H1 (cell line): ENCODE measurements at regions not wholly inside any gene's neighbourhood (a gene's known extent, or its start where the extent isn't known, plus 50 kb on each side); places are given as distances from the start of the nearest gene placed in this dataset.

ENCODE experiments used
- CTCF ChIA-PET: fragments of 300-600 bp; sonication (Branson Sonifier 250); formaldehyde crosslinking; loops from one replicate; lab custom pipeline; 2021; ENCODE audit not compliant: partially characterized antibody; lab: Charles Lee
- POLR2A ChIA-PET: fragments of 300-600 bp; sonication (Branson Sonifier 250); formaldehyde crosslinking; loops from one replicate; lab custom pipeline; 2021; ENCODE audit warnings: inconsistent platforms; ENCODE audit not compliant: partially characterized antibody; lab: Charles Lee
- DNase-seq, 2 experiments: peaks; one replicate each; pipeline versions ENCODE4 v3.0.0 to v3.0.0-alpha.2; 2010 to 2022; ENCODE audit warnings: low spot score in 2 of 2, low read depth in 1 of 2, mixed read lengths in 1 of 2
- FAIRE-seq: peaks from 2 replicates; lab custom pipeline; 2011; peaks lifted over from hg19 to GRCh38; lab: Jason Lieb, UNC
- H2AFZ ChIP-seq: 2 replicates; pipeline ENCODE4 v1.8.1; 2012; ENCODE audit warnings: low read length, inconsistent platforms
- H2AK5ac ChIP-seq: 2 replicates; pipeline ENCODE4 v1.6.1; 2013; ENCODE audit warnings: low read depth, low read length
- H2BK120ac ChIP-seq: replicated peaks from 2 replicates; pipeline ENCODE3; 2013; ENCODE audit warnings: low read depth, low read length, inconsistent platforms
- H2BK12ac ChIP-seq: 2 replicates; pipeline ENCODE4 v1.6.1; 2013; ENCODE audit warnings: low read depth, low read length
- H2BK15ac ChIP-seq: 2 replicates; pipeline ENCODE4 v1.6.1; 2013; ENCODE audit warnings: low read length
- H2BK20ac ChIP-seq: 2 replicates; pipeline ENCODE4 v1.6.1; 2013; ENCODE audit warnings: low read length
- H2BK5ac ChIP-seq: 2 replicates; pipeline ENCODE4 v1.6.1; 2013; ENCODE audit warnings: low read depth, low read length
- H3K14ac ChIP-seq: 2 replicates; pipeline ENCODE4 v1.6.1; 2013; ENCODE audit warnings: inconsistent platforms; ENCODE audit not compliant: insufficient read length
- H3K18ac ChIP-seq: 2 replicates; pipeline ENCODE4 v1.6.1; 2013; ENCODE audit warnings: low read length; ENCODE audit errors: extremely low read depth
- H3K23ac ChIP-seq: 2 replicates; pipeline ENCODE4 v1.6.1; 2013; ENCODE audit warnings: inconsistent platforms; ENCODE audit not compliant: insufficient read length
- H3K23me2 ChIP-seq: 2 replicates; pipeline ENCODE4 v1.6.1; 2013; ENCODE audit warnings: low read depth, low read length
- H3K27ac ChIP-seq: 2 replicates; pipeline ENCODE4 v1.6.1; 2011; ENCODE audit warnings: low read depth, low read length, inconsistent platforms
- H3K27me3 ChIP-seq, 4 experiments: replicated peaks in 1 of 4; 1 replicate in 1 of 4; 2 replicates in 3 of 4; pipeline versions ENCODE4 v1.6.1 to v1.8.1; 2011 to 2013; ENCODE audit warnings: low read length in 3 of 4, mild to moderate bottlenecking in 3 of 4, inconsistent platforms in 2 of 4, mixed read lengths in 2 of 4, moderate library complexity in 1 of 4; ENCODE audit not compliant: control insufficient read depth in 3 of 4, insufficient read depth in 3 of 4; ENCODE audit errors: extremely low read depth in 1 of 4
- H3K36me3 ChIP-seq, 4 experiments: 2 replicates each; pipeline versions ENCODE4 v1.6.1 to v1.8.1; 2011 to 2013; ENCODE audit warnings: mild to moderate bottlenecking in 4 of 4, low read length in 3 of 4, moderate library complexity in 2 of 4, control low read depth in 1 of 4, inconsistent platforms in 1 of 4; ENCODE audit not compliant: insufficient read depth in 4 of 4, control insufficient read depth in 2 of 4
- H3K4ac ChIP-seq: replicated peaks from 2 replicates; pipeline ENCODE3; 2013; ENCODE audit warnings: low read length, low read depth, mixed read lengths, inconsistent platforms; ENCODE audit not compliant: insufficient read length
- H3K4me1 ChIP-seq, 4 experiments: replicated peaks in 1 of 4; 1 replicate in 1 of 4; 2 replicates in 3 of 4; pipeline versions ENCODE4 v1.6.1 to v1.8.1; 2011 to 2013; ENCODE audit warnings: low read length in 3 of 4, inconsistent platforms in 2 of 4, mixed read lengths in 1 of 4; ENCODE audit not compliant: insufficient read depth in 4 of 4, control insufficient read depth in 3 of 4
- H3K4me2 ChIP-seq, 2 experiments: 2 replicates each; pipeline versions ENCODE4 v1.6.1 to v1.8.1; 2011 to 2013; ENCODE audit warnings: low read depth in 2 of 2, low read length in 2 of 2, control low read depth in 1 of 2, inconsistent platforms in 1 of 2, mild to moderate bottlenecking in 1 of 2; ENCODE audit not compliant: insufficient read depth in 1 of 2
- H3K4me3 ChIP-seq, 4 experiments: fragments of 200-600, 300-600 bp in 1 of 4; sonication (generic), shearing (Covaris generic), sonication (Bioruptor Twin) in 1 of 4; 2 replicates each; pipeline versions ENCODE4 v1.5.1 to v1.8.1; 2011 to 2016; ENCODE audit warnings: low read length in 4 of 4, low read depth in 3 of 4, control low read depth in 2 of 4, inconsistent platforms in 2 of 4, mild to moderate bottlenecking in 2 of 4, mixed read lengths in 1 of 4, moderate library complexity in 1 of 4; ENCODE audit not compliant: insufficient read depth in 2 of 4; ENCODE audit errors: extremely low read depth in 1 of 4
- H3K56ac ChIP-seq: replicated peaks from 2 replicates; pipeline ENCODE3; 2013; ENCODE audit warnings: low read depth, mild to moderate bottlenecking, mixed read lengths, low read length, inconsistent platforms; ENCODE audit not compliant: insufficient read length
- H3K79me1 ChIP-seq: 2 replicates; pipeline ENCODE4 v1.6.1; 2013; ENCODE audit warnings: low read depth, low read length, control low read depth
- H3K79me2 ChIP-seq, 2 experiments: 2 replicates each; pipeline versions ENCODE4 v1.6.1 to v1.8.1; 2012 to 2013; ENCODE audit warnings: low read length in 2 of 2, mild to moderate bottlenecking in 2 of 2, inconsistent platforms in 1 of 2; ENCODE audit not compliant: insufficient read depth in 2 of 2, control insufficient read depth in 1 of 2
- H3K9ac ChIP-seq, 4 experiments: replicated peaks in 1 of 4; 1 replicate in 1 of 4; 2 replicates in 3 of 4; pipeline versions ENCODE4 v1.6.1 to v1.8.1; 2011 to 2013; ENCODE audit warnings: low read depth in 3 of 4, low read length in 3 of 4, control low read depth in 2 of 4, mild to moderate bottlenecking in 2 of 4, moderate library complexity in 2 of 4, inconsistent platforms in 1 of 4; ENCODE audit errors: extremely low read depth in 1 of 4
- H3K9me3 ChIP-seq, 2 experiments: 2 replicates each; pipeline versions ENCODE4 v1.6.1 to v1.8.1; 2012 to 2013; ENCODE audit warnings: mild to moderate bottlenecking in 2 of 2, moderate library complexity in 2 of 2, control low read depth in 1 of 2, inconsistent platforms in 1 of 2, low read depth in 1 of 2, low read length in 1 of 2, mixed read lengths in 1 of 2; ENCODE audit not compliant: insufficient read depth in 2 of 2
- H4K20me1 ChIP-seq, 2 experiments: replicated peaks in 1 of 2; 2 replicates each; pipeline versions ENCODE3 to v1.8.1; 2011 to 2013; ENCODE audit warnings: inconsistent platforms in 2 of 2, low read length in 2 of 2, mild to moderate bottlenecking in 1 of 2; ENCODE audit not compliant: insufficient read depth in 2 of 2, control insufficient read depth in 1 of 2
- H4K5ac ChIP-seq: 2 replicates; pipeline ENCODE4 v1.6.1; 2013; ENCODE audit warnings: low read length, low read depth, mixed read lengths, inconsistent platforms; ENCODE audit not compliant: insufficient read length
- H4K8ac ChIP-seq: 2 replicates; pipeline ENCODE4 v1.8.0; 2013; ENCODE audit warnings: mild to moderate bottlenecking, moderate library complexity, low read length, inconsistent platforms; ENCODE audit not compliant: insufficient read depth; ENCODE audit errors: extremely low read depth
- H4K91ac ChIP-seq: replicated peaks from 2 replicates; pipeline ENCODE3; 2013; ENCODE audit warnings: low read length, mixed read lengths, inconsistent platforms; ENCODE audit not compliant: insufficient read length
- CHD1 ChIP-seq: IDR thresholded peaks from 2 replicates; pipeline ENCODE4 v1.6.1; 2012; ENCODE audit warnings: low read depth, low read length, improper control_type of control experiment
- SUZ12 ChIP-seq: fragments of 200-600 bp; sonication (generic); IDR thresholded peaks from 2 replicates; pipeline ENCODE4 v1.6.1; 2012; ENCODE audit warnings: mild to moderate bottlenecking, inconsistent platforms, low read length, moderate library complexity, mixed read lengths
- WGBS, 2 experiments: shearing (Covaris generic) in 1 of 2; methylation state at CpG; one replicate each; pipeline versions ENCODE4 v1.1.6 to v1.1.7; 2013 to 2015; ENCODE audit warnings: low lambda C conversion rate in 2 of 2, mixed read lengths in 2 of 2, inconsistent platforms in 1 of 2, low coverage in 1 of 2, missing lambda C conversion rate in 1 of 2; ENCODE audit not compliant: insufficient replicate concordance in 2 of 2, insufficient coverage in 1 of 2, insufficient read length in 1 of 2; ENCODE audit errors: extremely low coverage in 1 of 2, missing lambda C conversion rate in 1 of 2; 5-methylcytosine and 5-hydroxymethylcytosine counted together

DNA sequence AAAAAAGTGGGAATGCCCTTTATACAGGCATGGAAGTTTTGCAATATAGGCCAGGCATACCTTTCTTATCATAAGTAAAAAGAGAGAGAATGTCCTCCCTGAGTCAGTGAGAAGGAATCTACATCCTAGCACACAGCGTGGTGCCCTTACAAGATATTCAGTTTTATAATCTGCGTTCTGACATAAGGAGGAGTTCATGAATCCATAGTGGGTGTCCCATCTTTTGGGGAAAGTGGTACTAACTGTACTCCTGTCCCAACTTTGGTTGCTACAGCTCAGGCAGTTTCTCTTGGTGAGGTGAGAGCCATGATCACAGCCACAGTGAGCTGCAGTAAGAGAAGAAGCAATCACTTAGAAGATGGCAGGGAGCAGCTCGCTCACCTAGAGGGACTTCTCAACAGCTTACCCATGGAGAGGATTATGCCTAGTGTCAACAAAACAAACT, 332.9 kb downstream of the BCAT1 start:
- Histone ChIP-seq H4K20me1 (no peaks in the 10 kb centered on the region), H3K79me2 (no peaks in the 10 kb centered on the region), H2BK15ac (no peak overlapping the region), H3K27ac (no peak overlapping the region), H3K4me3 (no peak overlapping the region), H2BK20ac (no peak overlapping the region), H3K56ac (no peak overlapping the region), H2BK120ac (no peak overlapping the region), H3K9ac (no peak overlapping the region), H3K23me2 (no peaks in the 10 kb centered on the region), H3K4me2 (no peak overlapping the region), H4K8ac (no peak overlapping the region), H3K79me1 (no peaks in the 10 kb centered on the region), H3K27me3 (no peaks in the 10 kb centered on the region), H4K5ac (no peak overlapping the region), H2AFZ (no peak overlapping the region), H2BK5ac (no peak overlapping the region), H3K9me3 (no peaks in the 10 kb centered on the region; a peak in 1 of 4 replicates), H4K91ac (no peak overlapping the region), H3K14ac (no peak overlapping the region), H3K23ac (no peak overlapping the region), H2AK5ac (no peak overlapping the region), H3K4me1 (no peaks in the 10 kb centered on the region), H2BK12ac (no peak overlapping the region), H3K4ac (no peak overlapping the region), H3K36me3 (no peaks in the 10 kb centered on the region), H3K18ac (no peak overlapping the region)
- CTCF ChIA-PET: interaction anchor here (0.9 to 1.4 kb wide), 2 partner anchors 10 to 19 kb away, joined by 3 to 4 read pairs; no protein-coding TSS in a partner anchor
- 86% methylated on average over 3 of the region's 3 CpGs; no CpG with 5 or more reads in 1 of the 2 experiments for WGBS, 2 experiments
- no peak for FAIRE-seq
- DNase-seq: no peak
- POLR2A ChIA-PET: no interaction called here
- TF ChIP-seq SUZ12 (no peak), CHD1 (no peak)
